Upper lobe of left lung (tissue), 6 donors: ENCODE measurements at regions not wholly inside any gene's neighbourhood (a gene's known extent, or its start where the extent isn't known, plus 50 kb on each side); places are given as distances from the start of the nearest gene placed in this dataset.

Source experiments
- ATAC-seq, 2 donors: fragments of 200-7000 bp; cut with Tn5 transposase; one replicate each; pipeline ENCODE4 v1.9.1; 2022; ENCODE audit warnings: mild to moderate bottlenecking in 2 of 2, moderate library complexity in 2 of 2; ENCODE audit not compliant: low FRiP score in 2 of 2
- DNase-seq, 2 donors: peaks; one replicate each; pipeline ENCODE4 v3.0.0-alpha.2; 2019 to 2020
- H3K27ac ChIP-seq, 4 donors: fragments of 200-600 bp; sonication (generic); one replicate each; pipeline ENCODE4 v1.5.1; 2016 to 2019
- H3K27me3 ChIP-seq, 4 donors: fragments of 200-600 bp; sonication (generic); one replicate each; pipeline ENCODE4 v1.5.1; 2017 to 2019
- H3K36me3 ChIP-seq, 4 donors: fragments of 200-600 bp; sonication (generic); one replicate each; pipeline ENCODE4 v1.5.1; 2016 to 2019
- H3K4me1 ChIP-seq, 4 donors: fragments of 200-600 bp; sonication (generic); one replicate each; pipeline ENCODE4 v1.5.1; 2018 to 2019
- H3K4me3 ChIP-seq, 4 donors: fragments of 200-600 bp; sonication (generic); one replicate each; pipeline ENCODE4 v1.5.1; 2017 to 2019; ENCODE audit warnings: mild to moderate bottlenecking in 2 of 4, moderate library complexity in 1 of 4
- H3K9me3 ChIP-seq, 4 donors: fragments of 200-600 bp; sonication (generic); one replicate each; pipeline ENCODE4 v1.5.1; 2018 to 2019
- CTCF ChIP-seq, 6 experiments: fragments of 450-650 bp in 4 of 6; fragments of 200-600 bp in 2 of 6; sonication (generic) in 2 of 6; IDR thresholded peaks; one replicate each; pipeline ENCODE4 v1.5.1; 2016 to 2019; ENCODE audit warnings: antibody characterized with exemption in 6 of 6
- EP300 ChIP-seq, 4 donors: sonication (generic); formaldehyde crosslinking; IDR thresholded peaks; one replicate each; pipeline ENCODE4 v1.5.1; 2017; ENCODE audit warnings: antibody characterized with exemption in 4 of 4, control low read depth in 2 of 4
- POLR2A ChIP-seq, 4 donors: fragments of 450-650 bp; IDR thresholded peaks; one replicate each; pipeline ENCODE4 v1.5.1; 2016 to 2017; ENCODE audit warnings: antibody characterized with exemption in 4 of 4, mild to moderate bottlenecking in 2 of 4
- POLR2AphosphoS5 ChIP-seq, 2 donors: sonication (generic); formaldehyde crosslinking; IDR thresholded peaks; one replicate each; pipeline ENCODE4 v1.5.1; 2017; ENCODE audit warnings: antibody characterized with exemption in 2 of 2
- WGBS, 2 donors: methylation state at CpG; one replicate each; pipeline ENCODE4 v1.1.5; 2017 to 2018; 5-methylcytosine and 5-hydroxymethylcytosine counted together
- donor health status: DM: no; HTN: no; CAD: no; lungs with moderate emphysema.
- donor health status: DM: no; HTN: yes; CAD: no; lungs with severe emphysema.

- 57 to 63% methylated on average over 4 of the region's 4 CpGs for WGBS, 2 donors
- H3K27me3 ChIP-seq, result no peaks in the 10 kb centered on the region
Observed at GRCh38 chr2:123696021-123696420, 329.1 kb upstream of the CNTNAP5 start.

GRCh38 chr2:123696799-123697410, 328.2 kb upstream of the CNTNAP5 start:
- Histone ChIP-seq H3K27me3 (no peaks in the 10 kb centered on the region), H3K4me1 (no peaks in the 10 kb centered on the region), H3K36me3 (no peaks in the 10 kb centered on the region), H3K9me3 (no peaks in the 10 kb centered on the region), H3K4me3 (no peak overlapping the region), H3K27ac (no peak overlapping the region)
- no peak for DNase-seq
- TF ChIP-seq POLR2AphosphoS5 (IDR thresholded peaks at IDR 0.05) (no peak), EP300 (IDR thresholded peaks at IDR 0.05) (no peak), CTCF (IDR thresholded peaks at IDR 0.05) (no peak), POLR2A (IDR thresholded peaks at IDR 0.05) (no peak)
- ATAC-seq, result no peak

More at GRCh38 chr2:123696021-123696420, 329.1 kb upstream of the CNTNAP5 start:
- H3K36me3 ChIP-seq, result no peaks in the 10 kb centered on the region
- TF ChIP-seq POLR2A (IDR thresholded peaks at IDR 0.05) (no peak), POLR2AphosphoS5 (IDR thresholded peaks at IDR 0.05) (no peak), CTCF (IDR thresholded peaks at IDR 0.05) (no peak), EP300 (IDR thresholded peaks at IDR 0.05) (no peak)
- no peak overlapping the region for H3K27ac ChIP-seq
- ATAC-seq (no peak), DNase-seq (no peak)
- no peaks in the 10 kb centered on the region for H3K4me1 ChIP-seq
- H3K4me3 ChIP-seq, result no peak overlapping the region
- H3K9me3 ChIP-seq, result no peaks in the 10 kb centered on the region

- no peaks in the 10 kb centered on the region for H3K9me3 ChIP-seq
- no peak overlapping the region for H3K27ac ChIP-seq
- no peaks in the 10 kb centered on the region for H3K4me1 ChIP-seq
- no peaks in the 10 kb centered on the region for H3K27me3 ChIP-seq
- DNase-seq (no peak), ATAC-seq (no peak)
- H3K36me3 ChIP-seq, result no peaks in the 10 kb centered on the region
- WGBS, 2 donors, result 89 to 95% methylated on average over 3 of the region's 3 CpGs
- TF ChIP-seq CTCF (IDR thresholded peaks at IDR 0.05), result no peak
- no peak for TF ChIP-seq POLR2A (IDR thresholded peaks at IDR 0.05)
- TF ChIP-seq POLR2AphosphoS5 (IDR thresholded peaks at IDR 0.05), result no peak
- no peak for TF ChIP-seq EP300 (IDR thresholded peaks at IDR 0.05)
- H3K4me3 ChIP-seq, result no peak overlapping the region
Observed at GRCh38 chr2:123715467-123715982, 309.6 kb upstream of the CNTNAP5 start.

GRCh38 chr2:123717636-123718334, 307.3 kb upstream of the CNTNAP5 start:
- Histone ChIP-seq H3K9me3 (no peaks in the 10 kb centered on the region), H3K36me3 (no peaks in the 10 kb centered on the region), H3K4me3 (no peak overlapping the region), H3K27ac (no peak overlapping the region), H3K27me3 (no peaks in the 10 kb centered on the region), H3K4me1 (no peaks in the 10 kb centered on the region)
- ATAC-seq, result no peak
- no peak for DNase-seq
- 83 to 90% methylated on average over 5 of the region's 5 CpGs for WGBS, 2 donors
- TF ChIP-seq POLR2A (IDR thresholded peaks at IDR 0.05), result no peak
- no peak for TF ChIP-seq CTCF (IDR thresholded peaks at IDR 0.05)
- TF ChIP-seq POLR2AphosphoS5 (IDR thresholded peaks at IDR 0.05), result no peak
- TF ChIP-seq EP300 (IDR thresholded peaks at IDR 0.05), result no peak
